ENCODE measurements at regions not wholly inside any gene's neighbourhood (a gene's known extent, or its start where the extent isn't known, plus 50 kb on each side); places are given as distances from the start of the nearest gene placed in this dataset.
"Not testable (repeated sequence)": the region's sequence is repeated elsewhere in the genome, so short reads cannot be mapped to it uniquely, and the experiment has no call there.

DNA sequence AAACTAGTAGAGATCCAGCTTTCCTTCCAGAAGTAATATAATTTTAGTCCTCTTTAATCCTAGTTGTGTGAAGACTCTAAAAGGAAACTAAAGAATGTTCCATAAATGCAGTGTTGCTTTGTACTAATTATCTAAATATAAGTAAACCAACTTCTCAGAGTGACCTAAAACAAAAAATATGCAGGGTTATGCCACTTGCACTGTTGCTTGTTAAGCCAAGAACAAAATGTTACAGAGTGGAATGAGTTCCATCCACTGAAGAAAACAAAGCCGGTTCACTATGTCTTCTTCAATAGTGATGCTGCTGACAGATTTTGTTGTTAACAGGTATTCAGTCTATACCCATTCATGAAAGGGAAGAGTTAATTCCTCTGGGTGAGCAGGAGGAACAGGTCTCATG is 252.0 kb upstream of the DIAPH2 start:
- DNase-seq: no peak

DNA sequence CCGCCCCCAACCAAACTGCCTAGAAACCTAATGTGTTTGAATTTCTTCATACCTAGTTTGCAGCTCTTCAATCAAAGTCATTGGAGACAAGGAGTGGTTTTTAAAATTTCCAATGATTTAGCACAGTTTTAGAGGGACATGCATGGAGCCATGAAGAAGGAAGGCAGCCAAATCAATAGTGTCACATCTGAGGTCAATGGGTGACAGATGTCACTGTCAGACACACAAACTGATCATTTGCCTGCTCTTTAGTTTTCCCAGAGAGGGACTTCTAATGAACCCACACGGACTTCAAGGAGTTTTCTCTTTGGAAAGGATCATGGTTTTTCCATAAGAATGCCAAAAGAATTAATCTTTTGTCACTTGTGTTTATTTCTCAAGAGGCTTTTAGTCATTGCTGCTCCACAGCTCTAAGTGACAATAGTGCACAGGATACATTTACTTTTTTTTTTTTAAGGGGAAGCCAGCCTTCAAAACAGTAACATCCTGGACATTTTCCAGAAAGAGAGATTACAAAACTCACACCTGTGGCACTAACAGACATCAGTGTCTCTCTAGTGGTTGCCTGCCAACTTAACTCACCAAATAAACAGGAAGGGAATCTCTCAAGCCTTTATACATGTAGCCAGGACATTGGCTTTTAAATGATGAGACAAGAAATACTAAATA is 251.1 kb upstream of the DIAPH2 start:
- DNase-seq: no peak

DNA sequence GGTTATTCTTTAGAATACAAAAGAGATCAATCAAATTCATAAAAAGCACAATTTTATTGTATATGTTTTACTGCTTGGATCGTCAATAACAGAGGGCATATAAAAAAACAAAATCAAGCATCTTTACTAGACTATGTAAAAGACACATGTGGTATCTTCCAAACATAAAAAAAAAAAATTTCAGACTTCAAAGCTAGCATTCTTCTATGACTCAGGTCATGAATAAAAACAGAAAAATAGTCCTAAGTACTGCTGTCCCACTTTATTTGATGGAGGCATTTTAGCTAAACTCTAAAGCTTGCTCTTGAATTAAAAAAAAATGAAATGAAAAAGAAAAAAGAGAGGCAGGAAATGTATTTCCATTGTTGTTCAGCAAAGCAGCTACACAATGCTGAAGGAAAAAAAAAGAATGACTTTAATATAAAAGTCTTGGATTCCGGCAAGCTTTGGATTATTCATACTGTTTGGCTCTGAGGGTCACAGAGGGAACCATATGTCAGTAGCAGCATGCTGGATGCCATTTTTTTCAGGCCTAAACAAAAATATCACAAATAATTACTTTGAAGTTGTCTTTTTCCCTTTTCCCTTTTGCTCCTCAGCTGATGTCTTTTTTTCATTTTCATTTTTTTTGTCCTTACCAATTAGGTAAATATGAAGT is 249.1 kb upstream of the DIAPH2 start:
- DNase-seq: no peak

DNA sequence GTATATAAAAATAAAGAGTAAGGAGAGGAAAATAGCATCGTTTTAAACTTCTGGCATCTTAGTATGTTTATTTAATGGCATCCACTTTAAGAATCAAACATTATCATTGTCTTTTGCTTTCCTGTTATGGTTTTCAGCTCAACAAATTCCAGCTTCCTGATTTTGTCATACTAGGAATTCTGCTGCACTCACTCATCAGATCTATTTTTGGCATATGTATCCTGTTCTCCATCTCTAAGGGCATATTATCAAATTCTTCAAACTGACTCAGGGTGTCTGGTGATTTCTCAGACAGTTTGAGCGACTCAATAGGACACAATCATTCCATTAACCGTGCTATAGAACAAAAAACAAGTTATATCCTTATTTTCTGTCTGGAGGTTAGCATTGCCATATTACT is 248.5 kb upstream of the DIAPH2 start:
- no peak for DNase-seq

DNA sequence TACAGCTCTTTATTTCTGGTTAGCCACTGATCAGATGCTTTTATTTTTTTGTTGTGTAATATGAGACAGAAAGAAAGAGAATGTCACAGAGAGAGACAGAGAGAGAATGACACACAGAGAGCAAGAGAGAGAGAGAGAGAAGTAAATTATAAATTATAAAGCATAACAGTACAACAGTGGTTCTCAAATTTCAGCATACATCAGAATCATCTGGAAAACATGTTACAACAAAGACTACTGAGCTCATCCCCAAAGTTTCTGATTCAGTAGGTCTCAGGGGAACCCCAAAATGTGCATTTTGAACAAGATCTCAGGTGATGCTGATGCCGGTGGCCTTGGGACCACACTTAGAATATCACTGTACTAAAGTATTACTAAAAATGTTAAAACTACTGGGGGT is 245.8 kb upstream of the DIAPH2 start:
- no peak for DNase-seq

DNA sequence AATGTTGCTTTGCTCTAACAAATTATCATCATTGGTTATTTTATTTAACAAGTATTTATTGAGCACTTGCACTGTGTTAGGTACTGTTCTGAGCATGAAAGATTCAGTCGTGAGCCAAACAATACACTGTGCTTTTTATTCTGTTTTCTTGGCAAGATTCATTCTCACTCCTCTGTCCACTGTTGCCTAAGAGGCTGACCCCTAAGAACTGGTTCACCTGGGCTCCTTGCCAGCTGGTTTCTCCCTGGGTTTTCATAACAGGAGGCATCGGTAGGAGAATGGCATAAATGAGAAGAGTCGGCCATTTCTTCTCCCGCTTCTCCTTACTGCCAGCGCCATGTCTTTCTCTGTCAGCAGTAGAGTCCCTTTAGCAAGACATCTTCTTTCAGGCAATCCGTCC is 243.7 kb upstream of the DIAPH2 start:
- DNase-seq: no peak

DNA sequence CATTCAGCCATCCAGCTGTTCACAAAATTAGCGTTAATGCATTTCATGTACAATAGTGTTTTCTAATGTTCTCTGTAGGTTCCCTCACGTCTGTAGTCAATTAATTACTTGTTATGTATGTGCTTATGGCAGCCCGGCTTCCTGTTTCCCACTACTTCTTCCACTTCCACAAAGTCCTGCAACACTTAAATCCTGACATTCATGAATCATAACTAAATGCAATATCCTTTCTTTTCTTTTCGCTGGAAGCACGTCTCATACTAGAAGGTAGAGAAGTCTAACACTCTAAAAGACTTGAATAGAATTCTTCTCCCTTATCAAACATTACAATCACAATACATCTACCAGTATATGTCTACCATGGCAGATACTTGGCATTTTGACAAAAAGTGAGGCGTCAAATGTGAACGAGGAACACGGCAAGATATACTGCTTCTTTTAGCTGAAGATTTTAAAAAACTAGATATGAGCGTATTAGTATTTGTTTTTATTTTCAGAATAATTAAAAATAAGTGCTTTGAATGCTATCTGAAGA is 239.0 kb upstream of the DIAPH2 start:
- DNase-seq: peak; percentile 1

DNA sequence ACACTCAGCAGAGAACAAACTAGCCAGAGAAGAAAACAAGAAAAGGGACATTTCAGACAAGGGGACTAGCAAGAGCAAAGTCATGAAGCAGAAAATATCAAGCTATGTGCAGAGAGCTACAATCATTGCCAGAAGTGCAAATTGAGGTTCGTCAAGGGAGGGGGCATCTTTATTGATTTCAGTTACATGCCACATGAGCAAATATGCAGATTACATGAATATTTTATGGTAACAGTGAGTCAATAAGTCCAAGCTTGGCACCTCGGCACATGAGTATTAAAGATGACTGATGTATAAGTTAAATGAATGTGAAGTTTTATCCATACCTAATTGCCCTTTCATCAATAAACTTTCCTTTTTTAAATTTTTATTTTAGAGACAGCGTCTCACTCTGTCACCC is 238.1 kb upstream of the DIAPH2 start:
- no peak for DNase-seq

DNA sequence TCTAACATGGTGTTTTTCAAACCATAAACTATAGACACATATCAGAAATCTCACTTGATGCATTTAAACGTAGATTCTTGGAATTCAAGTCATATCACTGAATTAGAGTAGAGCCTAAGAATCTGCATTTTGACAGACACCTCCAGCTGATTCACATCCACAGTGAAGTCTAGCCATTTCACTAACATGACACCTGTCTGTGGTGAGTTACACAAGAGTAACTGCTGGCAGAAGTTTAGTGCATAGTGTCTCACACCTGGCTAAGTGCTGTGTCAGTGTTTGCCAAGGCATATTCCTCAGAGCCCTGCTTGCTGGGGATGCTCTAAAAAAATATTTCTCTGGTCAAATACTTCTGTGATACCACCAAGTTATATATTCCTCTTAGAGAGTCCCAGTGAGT is 237.5 kb upstream of the DIAPH2 start:
- DNase-seq: no peak

DNA sequence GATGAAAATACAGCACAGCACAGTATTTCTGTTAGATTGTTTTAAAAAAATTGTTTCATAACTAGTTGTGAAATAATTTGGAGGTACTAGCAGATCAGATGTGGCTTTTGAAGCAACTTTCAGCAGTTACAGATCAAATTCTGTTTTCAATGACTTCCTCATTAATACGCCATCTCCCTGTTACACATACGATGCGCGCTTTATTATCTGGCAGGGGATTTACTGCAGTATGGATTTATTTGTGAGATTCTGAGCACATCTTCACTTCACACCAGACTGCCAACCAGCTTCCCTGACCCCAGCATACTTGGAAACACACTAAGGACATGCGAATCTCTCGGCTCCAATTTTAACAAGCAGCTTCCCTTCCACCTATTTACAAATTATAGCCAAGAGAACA is 235.5 kb upstream of the DIAPH2 start:
- no peak for DNase-seq

DNA sequence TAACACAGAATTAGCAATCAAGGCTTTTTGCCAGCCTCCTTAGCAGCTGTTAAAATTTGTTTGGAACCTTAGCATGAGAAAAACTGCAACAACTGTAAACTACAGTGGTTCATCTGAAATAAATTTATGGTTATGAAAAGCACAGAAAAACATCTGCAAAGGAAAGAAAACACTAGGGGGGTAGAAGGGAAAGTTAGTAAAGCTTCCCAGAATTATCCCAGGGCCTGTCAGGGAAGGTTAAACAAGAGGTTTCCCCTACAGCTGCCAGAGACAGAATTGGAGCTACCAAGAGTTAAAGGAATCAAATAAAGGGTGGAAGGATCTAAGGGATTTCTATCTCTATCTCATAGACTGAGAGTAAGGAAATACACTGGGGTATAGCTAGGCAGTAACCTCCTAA is 234.7 kb upstream of the DIAPH2 start:
- DNase-seq: no peak

DNA sequence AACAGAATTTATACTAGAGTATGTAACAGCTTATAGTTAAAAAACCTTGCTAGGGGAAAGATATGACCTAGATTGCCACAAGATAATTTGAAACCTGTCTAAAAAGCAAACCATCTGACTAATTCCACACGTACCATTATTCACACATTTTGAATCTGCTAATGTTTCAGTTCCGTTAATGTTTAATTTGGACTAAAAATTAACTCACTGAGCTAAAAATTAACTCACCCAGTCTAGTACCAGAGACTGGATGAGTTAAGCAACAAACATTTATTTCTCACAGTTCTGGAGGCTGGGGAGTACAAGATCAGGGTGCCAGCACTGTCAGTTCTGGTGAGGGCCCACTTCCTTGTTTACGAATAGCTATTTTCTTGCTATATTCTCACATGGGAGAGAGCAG is 231.5 kb upstream of the DIAPH2 start:
- DNase-seq: no peak

DNA sequence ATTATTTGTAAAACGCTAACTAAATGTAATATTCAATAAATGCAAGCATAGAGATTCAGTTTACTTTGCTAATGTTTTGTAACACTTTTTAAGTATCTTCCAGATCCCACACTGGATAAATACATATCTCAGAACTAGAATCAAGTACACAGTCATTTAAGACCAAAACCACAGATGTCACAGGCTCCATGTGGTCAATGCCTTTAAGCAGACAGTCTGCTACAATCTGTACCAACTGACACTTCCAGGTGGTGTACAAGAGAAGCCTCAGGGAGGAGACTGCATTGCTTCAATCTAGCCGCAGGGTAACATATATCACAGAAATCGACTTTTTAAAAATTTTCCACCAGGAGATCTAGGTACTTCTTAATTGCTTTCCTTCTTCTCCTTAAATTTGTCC is 229.6 kb upstream of the DIAPH2 start:
- no peak for DNase-seq

DNA sequence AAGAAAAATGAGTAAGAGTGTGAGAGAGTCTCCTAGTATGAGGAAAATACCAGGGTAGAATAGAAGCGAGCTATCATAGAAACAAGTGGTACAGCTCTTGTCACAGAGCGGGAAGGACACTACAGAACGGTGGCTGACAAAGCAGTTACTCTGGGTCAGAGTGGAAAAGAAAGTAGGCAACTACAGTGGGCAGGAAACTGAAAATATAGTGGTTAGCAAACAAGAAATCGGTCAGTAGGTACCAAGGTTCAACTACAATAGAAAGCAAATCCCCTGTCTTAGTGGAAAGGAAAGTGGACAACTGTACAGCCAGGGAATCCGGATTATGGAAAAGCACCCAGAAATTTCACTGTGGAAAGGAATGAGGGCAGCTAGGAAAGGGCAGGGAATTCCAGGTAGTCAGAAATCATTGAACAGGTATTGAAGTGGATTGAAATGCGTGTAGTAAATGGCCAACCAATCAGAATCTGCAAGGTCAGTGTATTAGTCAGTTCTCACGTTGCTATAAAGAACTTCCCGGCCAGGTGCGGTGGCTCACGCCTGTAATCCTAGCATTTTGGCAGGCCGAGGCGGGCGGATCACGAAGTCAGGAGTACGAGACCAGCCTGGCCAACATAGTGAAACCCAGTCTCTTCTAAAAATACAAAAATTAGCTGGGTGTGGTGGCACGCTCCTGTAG is 219.6 kb upstream of the DIAPH2 start:
- DNase-seq: no peak

DNA sequence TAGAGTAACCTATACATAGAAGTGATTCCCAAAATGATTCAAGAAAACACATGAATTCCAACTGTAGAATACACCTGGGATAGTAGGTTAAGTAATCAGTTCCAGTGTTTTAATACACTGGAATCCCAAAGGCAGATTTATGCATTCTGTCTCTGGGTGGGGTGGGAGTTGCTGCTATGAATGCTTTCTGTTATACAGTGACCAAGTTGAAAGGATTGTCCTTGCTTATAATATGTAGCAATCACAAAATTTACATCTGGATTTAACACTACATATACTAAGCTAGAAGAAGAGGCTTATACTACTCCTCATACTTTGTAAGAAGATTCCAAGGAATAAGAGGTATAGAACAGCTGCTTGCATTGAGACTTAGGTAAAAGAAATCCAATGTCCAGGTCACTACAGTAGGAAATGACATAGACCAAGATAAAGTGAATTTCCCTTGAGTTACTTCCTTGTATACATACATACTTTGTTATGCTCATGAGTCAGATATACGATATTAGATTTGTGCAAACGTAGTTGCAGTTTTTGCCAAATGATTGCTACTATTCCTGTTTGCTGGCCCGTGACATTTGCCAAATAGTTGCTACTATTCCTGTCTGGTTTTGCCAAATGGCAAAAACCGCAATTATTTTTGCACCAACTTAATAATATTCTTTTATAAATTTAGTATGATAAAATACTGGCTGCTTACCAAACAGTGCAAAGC is 210.5 kb upstream of the DIAPH2 start:
- DNase-seq: no peak

DNA sequence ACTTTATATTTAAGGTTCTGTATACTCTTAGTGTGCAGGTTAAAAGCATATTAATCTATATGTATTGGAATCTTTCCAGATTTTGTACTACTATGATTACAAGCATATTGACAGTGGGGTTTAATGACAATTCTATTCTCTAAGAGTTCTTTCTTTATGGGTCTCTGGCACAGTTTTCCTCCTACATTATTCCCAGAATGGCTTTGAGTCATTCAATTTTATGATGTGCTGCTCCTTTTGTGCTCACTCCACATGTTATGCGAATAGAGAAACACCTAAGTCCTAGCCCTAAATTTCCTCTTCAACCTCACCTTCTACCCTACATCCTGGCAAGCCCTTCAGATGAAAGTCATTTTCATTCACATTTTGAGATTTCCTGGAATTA is 209.9 kb upstream of the DIAPH2 start:
- DNase-seq: no peak

DNA sequence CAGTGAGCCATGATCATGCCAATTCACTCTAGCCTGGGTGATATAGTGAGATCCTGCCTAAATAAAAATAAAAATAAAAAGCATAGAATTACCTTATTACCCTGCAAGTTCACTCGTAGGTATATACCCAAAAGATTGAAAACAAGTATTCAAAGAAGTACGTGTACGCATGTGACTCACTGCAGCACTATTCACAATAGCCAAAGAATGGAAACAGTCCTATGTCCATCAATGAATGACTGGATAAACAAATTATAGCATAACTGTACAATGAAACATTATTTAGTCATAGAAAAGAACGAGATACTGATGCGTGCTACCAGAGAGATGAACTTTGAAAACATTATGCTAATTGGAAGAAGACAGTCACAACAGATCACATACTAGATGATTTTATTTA is 204.6 kb upstream of the DIAPH2 start:
- no peak for DNase-seq

DNA sequence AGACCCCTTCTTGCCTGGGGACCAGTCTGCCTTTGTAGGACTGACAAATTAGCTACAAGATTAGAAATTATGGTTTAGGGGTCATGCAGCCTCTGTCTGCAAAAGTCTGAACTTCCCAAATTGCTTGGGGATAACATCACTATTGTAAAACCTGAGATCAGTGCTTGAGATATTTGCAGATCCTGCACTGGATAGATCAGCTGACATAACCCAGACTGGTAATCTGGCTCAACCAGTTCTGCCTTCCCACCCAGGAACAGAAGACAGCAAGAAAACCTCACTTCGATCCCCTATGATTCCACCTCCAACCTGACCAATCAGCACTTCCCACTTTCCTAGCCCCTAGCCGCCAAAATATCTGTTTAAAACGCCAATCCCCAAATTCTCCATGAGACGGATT is 202.8 kb upstream of the DIAPH2 start:
- no peak for DNase-seq

DNA sequence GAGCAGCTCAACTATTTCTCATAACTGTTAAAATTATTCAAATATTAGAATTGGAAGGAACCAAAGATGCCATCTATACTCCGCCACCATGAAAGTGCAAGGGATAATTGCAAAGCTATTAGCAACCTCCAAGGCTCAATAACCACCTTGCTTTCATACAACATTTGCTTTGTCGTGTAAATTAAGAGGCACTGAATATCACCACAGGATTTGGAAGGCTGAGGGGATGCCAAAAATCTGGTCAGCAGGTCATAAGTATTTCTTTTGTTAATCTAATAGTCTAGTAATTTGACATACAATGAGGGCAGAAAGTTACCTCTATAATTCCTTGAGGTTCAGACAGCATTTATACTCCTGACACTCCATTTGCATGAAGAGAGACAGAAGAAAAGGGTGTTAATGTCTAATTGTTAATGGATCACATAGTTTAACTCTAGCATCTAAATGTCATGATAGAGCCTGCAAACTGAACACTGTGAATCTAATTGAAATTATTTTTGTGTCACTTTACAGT is 200.9 kb upstream of the DIAPH2 start:
- DNase-seq: no peak

DNA sequence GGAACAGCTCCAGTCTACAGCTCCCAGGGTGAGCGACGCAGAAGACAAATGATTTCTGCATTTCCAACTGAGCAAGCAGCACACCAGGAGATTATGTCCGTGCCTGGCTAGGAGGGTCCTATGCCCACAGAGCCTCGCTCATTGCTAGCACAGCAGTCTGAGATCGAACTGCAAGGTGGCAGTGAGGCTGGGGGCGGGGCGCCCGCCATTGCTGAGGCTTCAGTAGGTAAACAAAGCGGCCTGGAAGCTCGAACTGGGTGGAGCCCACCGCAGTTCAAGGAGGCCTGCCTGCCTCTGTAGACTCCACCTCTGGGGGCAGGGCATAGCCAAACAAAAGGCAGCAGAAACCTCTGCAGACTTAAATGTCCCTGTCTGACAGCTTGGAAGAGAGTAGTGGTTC is 198.0 kb upstream of the DIAPH2 start:
- DNase-seq: not testable (repeated sequence)

DNA sequence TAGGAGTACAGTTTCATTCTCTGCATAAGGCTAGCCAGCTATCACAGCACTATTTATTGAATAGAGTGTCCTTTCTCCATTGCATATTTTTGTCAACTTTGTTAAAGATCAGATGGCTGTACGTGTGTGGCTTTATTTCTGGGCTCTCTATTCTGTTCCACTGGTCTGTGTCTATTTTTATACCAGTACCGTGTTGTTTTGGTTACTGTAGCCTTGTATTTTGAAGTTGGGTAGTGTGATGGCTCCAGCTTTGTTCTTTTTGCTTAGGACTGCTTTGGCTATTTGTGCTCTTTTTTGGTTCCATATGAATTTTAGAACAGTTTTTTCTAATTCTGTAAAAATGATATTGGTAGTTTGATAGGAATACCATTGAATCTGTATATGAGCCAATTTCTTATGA is 182.1 kb upstream of the DIAPH2 start:
- DNase-seq: no peak

DNA sequence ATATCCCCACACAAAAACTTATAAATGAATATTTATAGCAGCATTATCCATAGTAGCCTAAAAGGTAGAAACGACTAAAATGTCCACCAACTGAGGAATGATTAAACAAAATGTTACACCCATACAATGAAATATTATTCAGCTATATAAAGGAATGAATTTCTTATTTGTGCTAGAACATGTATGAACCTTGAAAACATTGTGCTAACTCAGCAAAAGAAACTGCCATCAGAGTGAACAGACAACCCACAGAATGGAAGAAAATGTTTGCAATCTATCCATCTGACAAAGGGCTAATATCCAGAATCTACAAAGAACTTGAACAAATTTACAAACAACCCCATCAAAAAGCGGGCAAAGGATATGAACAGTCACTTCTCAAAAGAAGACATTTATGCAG is 155.3 kb upstream of the DIAPH2 start:
- DNase-seq: not testable (repeated sequence)

DNA sequence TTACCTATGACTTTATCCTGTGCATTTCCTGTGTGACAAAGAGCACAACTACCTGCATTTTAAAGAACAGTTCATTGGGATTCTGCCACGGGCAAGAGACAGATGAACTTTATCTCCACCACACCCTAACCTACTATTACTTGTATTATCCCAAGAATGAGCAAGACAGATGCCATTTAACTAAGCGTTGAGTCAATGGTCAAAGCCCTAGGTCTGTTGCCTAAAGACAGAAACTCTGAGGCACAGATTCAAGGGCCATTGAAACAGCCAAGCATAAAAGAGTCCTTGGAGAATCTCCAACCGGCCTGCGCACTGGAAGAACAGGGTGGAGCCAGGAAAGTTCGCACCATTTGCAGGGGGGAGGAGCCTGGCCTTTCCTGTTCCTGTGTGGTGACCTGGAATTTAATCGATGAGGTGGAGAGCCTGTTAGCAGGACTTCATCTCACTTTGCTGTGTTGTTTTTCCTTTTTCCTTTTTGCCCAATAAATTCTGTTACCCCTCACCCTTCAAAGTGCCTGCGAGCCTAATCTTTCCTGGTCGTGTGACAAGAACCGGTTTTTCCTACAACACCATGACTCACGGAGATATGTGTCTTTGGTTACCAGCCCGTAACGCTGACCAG is 146.4 kb upstream of the DIAPH2 start:
- DNase-seq: no peak

Data from suppressor macrophage treated with lipopolysaccharide for 4 hours (primary cell).